Vagina (tissue), 2 donors: ENCODE measurements at regions not wholly inside any gene's neighbourhood (a gene's known extent, or its start where the extent isn't known, plus 50 kb on each side); places are given as distances from the start of the nearest gene placed in this dataset.

Source experiments
- CTCF ChIP-seq, 3 experiments: fragments of 450-650 bp in 2 of 3; fragments of 200-600 bp in 1 of 3; sonication (generic) in 1 of 3; IDR thresholded peaks; one replicate each; pipeline ENCODE4 v1.5.1; 2017 to 2019; ENCODE audit warnings: antibody characterized with exemption in 3 of 3, mild to moderate bottlenecking in 2 of 3, moderate library complexity in 2 of 3
- POLR2A ChIP-seq, 2 donors: fragments of 450-650 bp; IDR thresholded peaks; one replicate each; pipeline ENCODE4 v1.6.1; 2017; ENCODE audit warnings: antibody characterized with exemption in 2 of 2, mild to moderate bottlenecking in 2 of 2, moderate library complexity in 2 of 2
- POLR2AphosphoS5 ChIP-seq, 2 donors: sonication (generic); formaldehyde crosslinking; IDR thresholded peaks; one replicate each; pipeline ENCODE4 v1.9.0; 2017; ENCODE audit warnings: antibody characterized with exemption in 2 of 2, mild to moderate bottlenecking in 2 of 2, low read depth in 1 of 2; ENCODE audit not compliant: insufficient read depth in 1 of 2

DNA sequence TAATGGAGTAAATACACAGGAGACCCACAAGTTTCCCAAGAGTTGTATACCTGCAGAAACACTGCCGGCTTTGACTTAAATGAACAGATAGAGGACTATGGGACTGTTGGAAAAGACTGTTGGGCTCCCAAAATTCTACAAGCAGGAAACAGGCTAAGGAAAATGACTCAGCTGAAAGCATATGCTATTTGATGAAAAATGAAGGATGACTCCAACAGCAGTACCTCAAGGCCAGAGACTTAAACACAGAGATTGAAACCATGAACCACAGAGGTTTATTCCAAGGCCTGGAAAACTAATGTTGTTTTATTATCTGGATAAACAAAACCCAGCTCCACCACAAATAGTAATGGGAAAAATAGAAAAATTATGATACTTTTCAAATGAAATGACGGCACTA is 187.7 kb downstream of the TNFSF18 start:
- TF ChIP-seq POLR2A (IDR thresholded peaks at IDR 0.05) (no peak), POLR2AphosphoS5 (IDR thresholded peaks at IDR 0.05; ENCODE audit: insufficient read depth in 1 of 2, low read depth in 1 of 2) (no peak), CTCF (IDR thresholded peaks at IDR 0.05) (no peak)
